Right lobe of liver (tissue), 6 donors: ENCODE measurements at regions not wholly inside any gene's neighbourhood (a gene's known extent, or its start where the extent isn't known, plus 50 kb on each side); places are given as distances from the start of the nearest gene placed in this dataset.
"Not testable (repeated sequence)": the region's sequence is repeated elsewhere in the genome, so short reads cannot be mapped to it uniquely, and the experiment has no call there.

Experiments
- ATAC-seq, 4 donors: fragments of 200-7000 bp; cut with Tn5 transposase; one replicate each; pipeline ENCODE4 v1.9.1; 2020; ENCODE audit warnings: mild to moderate bottlenecking in 4 of 4, moderate library complexity in 4 of 4
- DNase-seq, 3 donors: peaks; one replicate each; pipeline ENCODE4 v3.0.0-alpha.2; 2020
- H3K27ac ChIP-seq, 3 donors: fragments of 200-600 bp; one replicate each; pipeline ENCODE4 v1.8.0; 2022
- H3K27me3 ChIP-seq, 2 donors: fragments of 200-600 bp; one replicate each; pipeline ENCODE4 v1.8.0; 2022
- H3K36me3 ChIP-seq, 4 donors: fragments of 200-600 bp; sonication (generic) in 1 of 4; one replicate each; pipeline versions ENCODE4 v1.5.1 to v1.8.0; 2017 to 2022; ENCODE audit warnings: control low read depth in 1 of 4
- H3K4me1 ChIP-seq, 4 donors: fragments of 200-600 bp; sonication (generic) in 1 of 4; one replicate each; pipeline versions ENCODE4 v1.5.1 to v1.8.0; 2017 to 2022; ENCODE audit warnings: control low read depth in 1 of 4
- H3K4me3 ChIP-seq, 3 donors: fragments of 200-600 bp; one replicate each; pipeline ENCODE4 v1.8.0; 2022
- H3K9me3 ChIP-seq, 4 donors: fragments of 200-600 bp; sonication (generic) in 1 of 4; one replicate each; pipeline versions ENCODE4 v1.5.1 to v1.8.0; 2017 to 2022; ENCODE audit warnings: control low read depth in 1 of 4
- POLR2A ChIP-seq: fragments of 450-650 bp; IDR thresholded peaks from one replicate; pipeline ENCODE4 v1.6.1; 2017; ENCODE audit warnings: antibody characterized with exemption, mild to moderate bottlenecking
- WGBS: methylation state at CpG from one replicate; pipeline ENCODE4 v1.1.6; 2018; ENCODE audit warnings: low coverage, low lambda C conversion rate; ENCODE audit not compliant: insufficient coverage; ENCODE audit errors: missing lambda C conversion rate; 5-methylcytosine and 5-hydroxymethylcytosine counted together
- intact Hi-C, 2 donors: fragments of 100-400 bp; cut with DNase I; formaldehyde crosslinking; loops; one replicate each; pipeline versions ENCODE4 v1.11.2 to v1.14.1; 2022
- TF ChIP-seq, protein P1 (sequence below), 4 donors: fragments of 200-600 bp in 3 of 4; fragments of 450-650 bp in 1 of 4; IDR thresholded peaks; one replicate each; pipeline versions ENCODE4 v1.5.1 to v1.8.0; 2016 to 2022; ENCODE audit warnings: antibody characterized with exemption in 4 of 4, mild to moderate bottlenecking in 2 of 4
- donor health status: DM: no; HTN: yes; CAD: no.
- donor health status: DM: no; HTN: no; CAD: no.
- donor health status: DM: no; HTN: no; CAD: no.
- donor health status: DM: no; HTN: yes; CAD: no.
- donor health status: DM: no; HTN: yes; CAD: no.

DNA sequence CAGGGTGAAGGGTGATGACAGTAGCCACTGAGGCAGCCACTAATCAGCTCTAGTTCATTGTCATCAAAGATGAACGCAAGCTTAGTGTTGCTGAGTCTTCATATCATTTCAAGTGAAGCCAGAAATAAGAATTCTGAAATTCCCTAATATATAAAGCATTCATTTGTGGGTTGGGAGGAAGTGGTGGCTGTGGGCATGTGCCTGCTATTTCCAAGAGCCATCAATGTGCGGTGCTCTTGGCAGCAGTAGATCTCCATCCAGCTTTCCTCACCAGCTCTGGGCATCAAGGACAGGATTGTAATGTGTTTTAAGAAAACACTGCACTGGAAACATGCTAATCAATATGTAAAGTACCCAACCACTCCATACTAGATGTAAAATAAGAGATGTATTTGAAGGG lies 202.5 kb upstream of the AHR start:
- intact Hi-C loops, result no loop called here
- no peaks in the 10 kb centered on the region for H3K27me3 ChIP-seq
- TF ChIP-seq, protein P1, sequence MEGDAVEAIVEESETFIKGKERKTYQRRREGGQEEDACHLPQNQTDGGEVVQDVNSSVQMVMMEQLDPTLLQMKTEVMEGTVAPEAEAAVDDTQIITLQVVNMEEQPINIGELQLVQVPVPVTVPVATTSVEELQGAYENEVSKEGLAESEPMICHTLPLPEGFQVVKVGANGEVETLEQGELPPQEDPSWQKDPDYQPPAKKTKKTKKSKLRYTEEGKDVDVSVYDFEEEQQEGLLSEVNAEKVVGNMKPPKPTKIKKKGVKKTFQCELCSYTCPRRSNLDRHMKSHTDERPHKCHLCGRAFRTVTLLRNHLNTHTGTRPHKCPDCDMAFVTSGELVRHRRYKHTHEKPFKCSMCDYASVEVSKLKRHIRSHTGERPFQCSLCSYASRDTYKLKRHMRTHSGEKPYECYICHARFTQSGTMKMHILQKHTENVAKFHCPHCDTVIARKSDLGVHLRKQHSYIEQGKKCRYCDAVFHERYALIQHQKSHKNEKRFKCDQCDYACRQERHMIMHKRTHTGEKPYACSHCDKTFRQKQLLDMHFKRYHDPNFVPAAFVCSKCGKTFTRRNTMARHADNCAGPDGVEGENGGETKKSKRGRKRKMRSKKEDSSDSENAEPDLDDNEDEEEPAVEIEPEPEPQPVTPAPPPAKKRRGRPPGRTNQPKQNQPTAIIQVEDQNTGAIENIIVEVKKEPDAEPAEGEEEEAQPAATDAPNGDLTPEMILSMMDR (IDR thresholded peaks at IDR 0.05), result peak in 1 of 4 donors; percentile 22
- no peak for TF ChIP-seq POLR2A
- peaks cover 0 to 20% (median 3%) of the 10 kb centered on the region in 4 donors for H3K4me1 ChIP-seq
- no peak overlapping the region for H3K27ac ChIP-seq
- H3K4me3 ChIP-seq, result no peak overlapping the region
- no peaks in the 10 kb centered on the region for H3K9me3 ChIP-seq
- ATAC-seq (peak in 1 of 4 donors; percentile 13), DNase-seq (no peak)
- 59% methylated on average over 2 of the region's 2 CpGs for WGBS
- no peaks in the 10 kb centered on the region for H3K36me3 ChIP-seq

DNA sequence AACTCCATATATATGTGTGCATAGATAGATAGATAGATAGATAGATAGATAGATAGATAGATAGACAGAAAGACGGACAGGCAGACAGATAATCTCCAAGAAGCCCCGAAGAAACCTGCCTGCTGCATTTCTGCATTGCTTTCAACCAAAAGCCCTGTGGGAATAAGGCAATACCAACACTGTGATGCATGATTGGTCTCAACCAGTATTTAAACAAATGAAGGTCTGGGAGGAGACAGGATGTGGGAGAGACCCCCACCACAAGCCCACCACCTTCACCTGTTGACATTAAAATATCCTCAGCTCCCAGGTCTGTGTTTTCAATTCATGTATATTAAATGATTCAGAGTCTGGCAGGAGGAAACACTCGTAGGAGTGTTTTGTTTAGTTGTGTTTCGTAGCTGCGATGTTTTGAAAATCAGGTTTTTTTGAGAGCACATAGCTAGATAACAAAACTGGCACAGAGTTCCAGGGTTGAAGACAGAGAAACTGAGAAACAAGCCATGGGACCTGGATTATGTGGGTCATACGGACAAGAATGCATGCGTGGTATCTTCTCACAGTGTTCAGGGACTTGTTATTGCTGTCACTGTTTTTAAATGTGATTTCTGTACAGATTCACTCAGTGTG lies 200.7 kb upstream of the AHR start:
- TF ChIP-seq, protein P1 (IDR thresholded peaks at IDR 0.05), result no peak
- TF ChIP-seq POLR2A, result no peak
- Histone ChIP-seq H3K27ac (peak overlapping the region; percentile 55 to 94 (median 93)), H3K9me3 (peaks cover 0 to 7% (median 0%) of the 10 kb centered on the region in 4 donors), H3K4me1 (peaks cover 0 to 20% (median 3%) of the 10 kb centered on the region in 4 donors), H3K36me3 (no peaks in the 10 kb centered on the region), H3K4me3 (peak overlapping the region in 2 of 3 donors; percentile 21 to 27), H3K27me3 (no peaks in the 10 kb centered on the region)
- intact Hi-C loops, result no loop called here
- WGBS, result 46% methylated on average over 7 of the region's 7 CpGs
- ATAC-seq (peak in 3 of 4 donors; percentile 4 to 12 (median 7)), DNase-seq (no peak)

DNA sequence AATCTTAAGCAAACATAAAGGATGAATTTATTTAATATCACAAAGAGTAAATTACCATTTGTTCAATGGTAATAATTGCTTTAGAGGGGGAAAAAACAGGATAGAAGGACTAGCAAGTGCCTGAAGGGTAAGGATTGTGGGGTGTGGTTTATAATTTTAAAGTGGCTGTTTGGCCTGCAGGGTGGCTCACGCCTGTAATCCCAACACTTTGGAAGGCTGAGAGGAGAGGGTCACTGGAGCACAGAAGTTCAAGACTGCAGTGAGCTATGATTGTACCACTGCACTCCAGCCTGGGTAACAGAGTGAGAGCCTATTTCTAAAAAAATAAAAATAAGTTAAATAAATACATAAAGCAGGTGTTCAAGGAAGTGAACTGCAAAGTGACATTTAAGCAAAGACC lies 199.9 kb upstream of the AHR start:
- H3K27ac ChIP-seq, result peak overlapping the region; percentile 55 to 94 (median 93)
- peaks cover 0 to 7% (median 0%) of the 10 kb centered on the region in 4 donors for H3K9me3 ChIP-seq
- peaks cover 0 to 20% (median 3%) of the 10 kb centered on the region in 4 donors for H3K4me1 ChIP-seq
- ATAC-seq, result peak; percentile 14 to 48 (median 32)
- WGBS, result 40% methylated on average over 1 of the region's 1 CpG
- H3K36me3 ChIP-seq, result no peaks in the 10 kb centered on the region
- no peak for DNase-seq
- intact Hi-C loops, result no loop called here
- H3K27me3 ChIP-seq, result no peaks in the 10 kb centered on the region
- H3K4me3 ChIP-seq, result peak overlapping the region in 2 of 3 donors; percentile 21 to 27
- TF ChIP-seq, protein P1 (IDR thresholded peaks at IDR 0.05), result no peak
- TF ChIP-seq POLR2A, result no peak

DNA sequence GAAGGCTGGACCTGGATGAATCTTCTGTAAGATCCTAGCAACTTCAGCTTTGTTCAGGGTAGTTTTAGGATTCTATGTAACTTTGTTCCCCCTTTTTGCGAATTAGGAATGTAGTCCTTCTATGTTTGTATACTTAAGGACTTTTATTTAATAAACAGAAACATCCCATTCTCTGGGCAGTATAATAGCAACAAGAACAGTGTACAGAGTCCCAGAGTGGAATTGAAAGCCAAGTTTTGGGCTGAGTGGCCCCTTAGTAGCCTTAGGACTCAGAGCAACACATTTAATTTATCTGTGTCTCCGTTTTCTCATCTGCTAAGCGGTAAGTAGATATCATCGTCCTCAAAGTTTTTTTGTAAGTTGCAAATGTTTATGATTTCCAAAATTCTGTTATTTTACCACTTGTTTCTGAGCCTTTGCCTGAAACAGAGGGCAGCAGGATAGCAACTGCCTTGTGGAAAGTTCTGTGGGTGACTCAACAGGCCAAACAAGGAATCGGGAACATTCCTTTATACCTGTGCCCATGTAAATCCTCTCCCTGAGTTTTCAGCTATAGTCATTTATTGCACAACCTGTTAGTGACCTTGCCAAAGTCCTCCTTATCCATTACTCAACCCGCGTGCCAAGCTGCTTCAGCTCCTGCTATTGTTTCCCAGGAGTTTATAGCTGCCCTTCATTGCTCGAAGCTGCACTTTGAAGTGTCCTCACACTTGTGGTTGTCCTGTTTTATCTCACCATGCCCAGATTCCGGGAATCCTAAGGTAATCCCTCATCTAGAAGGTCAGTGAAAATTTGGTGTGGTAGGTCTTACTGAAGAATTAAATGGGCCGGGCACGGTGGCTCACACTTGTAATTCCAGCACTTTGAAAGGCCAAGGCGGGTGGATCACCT lies 199.1 kb upstream of the AHR start:
- Histone ChIP-seq H3K4me1 (peaks cover 0 to 20% (median 3%) of the 10 kb centered on the region in 4 donors), H3K27me3 (no peaks in the 10 kb centered on the region), H3K4me3 (peak overlapping the region in 2 of 3 donors; percentile 21 to 27), H3K9me3 (peaks cover 0 to 7% (median 0%) of the 10 kb centered on the region in 4 donors), H3K27ac (peak overlapping the region; percentile 55 to 94 (median 93)), H3K36me3 (no peaks in the 10 kb centered on the region)
- intact Hi-C loops, result no loop called here
- peak; percentile 45 to 83 (median 68) for DNase-seq
- 25% methylated on average over 12 of the region's 12 CpGs for WGBS
- TF ChIP-seq, protein P1 (IDR thresholded peaks at IDR 0.05), result no peak
- TF ChIP-seq POLR2A, result peak; percentile 52
- peak; percentile 89 to 93 (median 91) for ATAC-seq

DNA sequence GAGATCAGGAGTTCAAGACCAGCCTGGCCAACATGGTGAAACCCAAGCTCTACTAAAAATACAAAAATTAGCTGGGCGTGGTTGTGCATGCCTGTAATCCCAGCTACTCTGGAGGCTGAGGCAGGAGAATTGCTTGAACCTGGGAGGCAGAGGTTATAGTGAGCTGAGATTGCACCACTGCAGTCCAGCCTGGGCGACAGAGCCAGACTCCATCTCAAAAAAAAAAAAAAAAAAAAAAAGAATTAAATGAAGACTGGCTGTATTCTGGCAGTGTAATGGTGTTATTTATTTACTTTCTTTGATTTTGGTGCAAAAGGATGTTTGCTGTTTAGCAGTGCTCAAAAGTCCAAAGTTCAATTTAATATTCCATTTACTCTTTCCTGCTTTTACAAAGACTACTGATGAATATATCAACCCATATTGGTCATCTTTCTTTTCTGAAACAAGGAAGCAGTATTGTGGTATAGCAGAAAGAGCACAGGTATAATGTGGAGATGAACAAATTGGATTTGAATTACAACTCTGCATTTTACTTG lies 198.4 kb upstream of the AHR start:
- H3K36me3 ChIP-seq, H3K9me3 ChIP-seq, H3K27me3 ChIP-seq, DNase-seq, intact Hi-C loops: not testable (repeated sequence)
- peak overlapping the region in 1 of 3 donors; percentile 7 for H3K4me3 ChIP-seq
- H3K27ac ChIP-seq, result peak overlapping the region; percentile 55 to 94 (median 93)
- H3K4me1 ChIP-seq, result peaks cover 0 to 20% (median 3%) of the 10 kb centered on the region in 4 donors
- WGBS, result 33% methylated on average over 1 of the region's 2 CpGs
- peak; percentile 30 to 56 (median 49) for ATAC-seq
